Naive B cell (primary cell): ENCODE measurements at regions not wholly inside any gene's neighbourhood (a gene's known extent, or its start where the extent isn't known, plus 50 kb on each side); places are given as distances from the start of the nearest gene placed in this dataset.

Source experiments
- ATAC-seq, 2 donors: fragments of 150-1000 bp; cut with Tn5 transposase; 2 replicates each; pipeline ENCODE4 v1.10.0; 2021; ENCODE audit warnings: low read depth in 2 of 2, mild to moderate bottlenecking in 2 of 2, moderate library complexity in 2 of 2
- DNase-seq: peaks from one replicate; pipeline ENCODE4 v3.0.0; 2022
- H3K27ac Mint-ChIP-seq, 6 donors: one replicate each; pipeline ENCODE4 v1.8.0; 2020 to 2022; ENCODE audit warnings: mild to moderate bottlenecking in 6 of 6, mixed read lengths in 6 of 6, moderate library complexity in 5 of 6, inconsistent platforms in 2 of 6
- H3K27me3 Mint-ChIP-seq, 3 donors: one replicate each; pipeline ENCODE4 v1.8.0; 2021 to 2022; ENCODE audit warnings: mixed read lengths in 3 of 3, mild to moderate bottlenecking in 1 of 3
- H3K36me3 Mint-ChIP-seq, 2 donors: one replicate each; pipeline ENCODE4 v1.8.0; 2020 to 2022; ENCODE audit warnings: mixed read lengths in 2 of 2, inconsistent platforms in 1 of 2, mild to moderate bottlenecking in 1 of 2
- H3K4me1 Mint-ChIP-seq, 3 donors: one replicate each; pipeline ENCODE4 v1.8.0; 2020 to 2022; ENCODE audit warnings: mixed read lengths in 3 of 3, inconsistent platforms in 1 of 3, mild to moderate bottlenecking in 1 of 3, moderate library complexity in 1 of 3
- H3K4me3 Mint-ChIP-seq, 8 donors: one replicate each; pipeline ENCODE4 v1.8.0; 2020 to 2022; ENCODE audit warnings: mild to moderate bottlenecking in 8 of 8, mixed read lengths in 8 of 8, moderate library complexity in 8 of 8, inconsistent platforms in 2 of 8
- H3K9me3 Mint-ChIP-seq, 7 donors: one replicate each; pipeline ENCODE4 v1.8.0; 2020 to 2022; ENCODE audit warnings: mixed read lengths in 7 of 7, mild to moderate bottlenecking in 5 of 7, inconsistent platforms in 2 of 7, moderate library complexity in 1 of 7

- no peaks in the 10 kb centered on the region for H3K36me3 Mint-ChIP-seq
- peaks cover 0 to 6% (median 0%) of the 10 kb centered on the region in 3 donors for H3K27me3 Mint-ChIP-seq
- no peaks in the 10 kb centered on the region for H3K4me1 Mint-ChIP-seq
- H3K9me3 Mint-ChIP-seq: peaks cover 0 to 18% (median 2%) of the 10 kb centered on the region in 7 donors
- ATAC-seq (no peak), DNase-seq (no peak)
- no peak overlapping the region for H3K4me3 Mint-ChIP-seq
- H3K27ac Mint-ChIP-seq: no peak overlapping the region
Observed at GRCh38 chr21:24204641-24205040, 1402.6 kb downstream of the MRPL39 start.

- Mint-ChIP-seq H3K36me3 (no peaks in the 10 kb centered on the region), H3K4me3 (no peak overlapping the region), H3K9me3 (peaks cover 0 to 2% (median 0%) of the 10 kb centered on the region in 7 donors), H3K27me3 (no peaks in the 10 kb centered on the region), H3K27ac (no peak overlapping the region), H3K4me1 (peaks cover 0 to 4% (median 0%) of the 10 kb centered on the region in 3 donors)
- ATAC-seq: no peak
- DNase-seq: no peak
Observed at GRCh38 chr21:24200052-24200451, 1407.2 kb downstream of the MRPL39 start.

DNA sequence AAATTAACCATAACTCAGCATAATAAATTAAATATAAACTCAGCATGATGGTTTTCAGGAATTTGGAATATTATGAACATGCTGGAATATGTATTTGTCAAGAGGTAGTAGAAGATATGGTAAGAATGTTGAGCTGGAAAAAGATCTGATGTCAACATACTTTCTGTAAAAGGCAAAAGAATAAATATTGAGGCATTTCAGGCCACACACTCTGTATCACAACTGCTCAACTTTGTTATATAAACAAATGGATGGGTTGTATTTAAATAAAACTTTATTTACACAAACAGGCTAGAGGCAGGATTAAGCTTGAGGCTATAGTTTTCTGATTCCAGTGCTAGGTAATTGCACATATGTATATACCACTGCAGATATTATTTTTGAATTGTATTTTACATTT, 1409.4 kb downstream of the MRPL39 start:
- Mint-ChIP-seq H3K4me3 (no peak overlapping the region), H3K36me3 (no peaks in the 10 kb centered on the region), H3K4me1 (peaks cover 0 to 9% (median 0%) of the 10 kb centered on the region in 3 donors), H3K9me3 (peaks cover 0 to 2% (median 0%) of the 10 kb centered on the region in 7 donors), H3K27me3 (no peaks in the 10 kb centered on the region), H3K27ac (peak overlapping the region in 1 of 6 donors; percentile 70)
- no peak for DNase-seq
- ATAC-seq: no peak

DNA sequence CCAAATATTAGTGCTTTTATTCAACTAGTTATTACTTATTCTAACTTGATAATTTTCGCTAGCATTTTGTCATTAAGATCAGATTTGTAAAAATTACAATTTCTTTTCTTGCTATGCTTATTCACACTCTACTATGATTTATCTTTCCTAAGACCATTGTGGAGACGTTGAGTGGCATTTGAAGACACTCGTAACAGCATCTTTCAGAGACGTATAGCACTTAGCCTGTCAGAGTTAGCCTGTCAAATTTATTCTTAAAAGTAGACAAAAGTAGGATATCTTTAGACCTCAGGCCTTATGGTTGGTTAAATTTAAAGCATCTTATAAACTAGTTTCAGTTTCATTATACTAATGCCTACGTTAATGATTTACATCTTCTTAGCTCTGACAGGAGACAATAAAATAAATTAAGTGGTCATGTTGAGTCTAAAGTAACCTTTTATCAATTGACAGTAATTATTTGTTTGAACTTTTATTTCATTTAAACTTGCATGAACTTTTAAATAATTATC, 1410.1 kb downstream of the MRPL39 start:
- ATAC-seq (no peak), DNase-seq (no peak)
- H3K9me3 Mint-ChIP-seq: peaks cover 0 to 2% (median 0%) of the 10 kb centered on the region in 7 donors
- no peak overlapping the region for H3K27ac Mint-ChIP-seq
- H3K4me3 Mint-ChIP-seq: no peak overlapping the region
- H3K4me1 Mint-ChIP-seq: peaks cover 0 to 9% (median 0%) of the 10 kb centered on the region in 3 donors
- H3K36me3 Mint-ChIP-seq: no peaks in the 10 kb centered on the region
- no peaks in the 10 kb centered on the region for H3K27me3 Mint-ChIP-seq

GRCh38 chr21:24188506-24188905, 1418.8 kb downstream of the MRPL39 start:
- no peaks in the 10 kb centered on the region for H3K9me3 Mint-ChIP-seq
- no peak overlapping the region for H3K4me3 Mint-ChIP-seq
- DNase-seq: no peak
- no peak for ATAC-seq
- H3K36me3 Mint-ChIP-seq: no peaks in the 10 kb centered on the region
- H3K27ac Mint-ChIP-seq: no peak overlapping the region
- peaks cover 0 to 4% (median 0%) of the 10 kb centered on the region in 3 donors for H3K27me3 Mint-ChIP-seq
- no peaks in the 10 kb centered on the region for H3K4me1 Mint-ChIP-seq

DNA sequence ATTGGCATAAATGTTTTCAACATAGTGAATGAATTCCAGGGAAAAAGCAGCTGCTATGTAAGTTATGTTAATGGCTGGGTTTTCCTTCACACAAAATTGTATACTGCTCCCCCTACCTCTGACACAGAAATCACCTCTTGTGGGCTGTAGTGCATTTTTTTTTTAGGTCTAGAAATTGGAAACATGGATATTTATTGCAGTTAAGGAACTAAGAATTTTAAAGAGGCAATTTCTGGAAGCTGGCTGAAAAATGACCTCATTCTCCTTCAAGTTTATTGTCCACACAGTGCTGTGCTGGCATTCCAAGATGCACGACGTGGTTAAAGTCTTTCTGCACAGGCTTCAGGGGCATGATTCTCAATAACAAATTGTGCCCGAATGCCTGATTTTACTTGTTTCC, 1424.2 kb downstream of the MRPL39 start:
- no peak for DNase-seq

GRCh38 chr21:24179110-24179509, 1428.2 kb downstream of the MRPL39 start:
- no peak for ATAC-seq

More for the DNA sequence above, 1424.2 kb downstream of the MRPL39 start:
- Mint-ChIP-seq H3K27me3 (peaks cover 0 to 4% (median 0%) of the 10 kb centered on the region in 3 donors), H3K36me3 (peaks cover 0 to 12% of the 10 kb centered on the region in 2 donors), H3K9me3 (peaks cover 4 to 24% (median 17%) of the 10 kb centered on the region in 7 donors), H3K4me3 (no peak overlapping the region), H3K27ac (no peak overlapping the region), H3K4me1 (no peaks in the 10 kb centered on the region)
- no peak for ATAC-seq

DNA sequence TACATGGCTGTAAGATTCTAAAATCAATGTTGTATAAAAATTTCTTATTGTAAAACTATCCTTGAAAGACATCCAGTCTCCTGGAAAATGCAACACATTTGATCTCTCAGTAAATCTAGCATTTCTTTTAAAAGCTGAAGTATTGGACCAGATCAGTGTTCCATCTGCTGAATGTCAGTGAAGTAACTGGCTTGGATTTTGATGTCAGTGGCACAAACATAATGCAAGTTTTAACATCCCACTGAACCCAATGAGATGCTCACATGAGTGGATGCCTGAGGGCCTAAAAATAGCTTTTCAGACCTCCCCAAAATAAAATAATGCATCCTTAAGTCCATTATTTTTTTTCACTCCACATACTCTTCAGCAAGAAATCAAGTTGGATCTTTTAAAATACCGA, 1432.2 kb downstream of the MRPL39 start:
- no peak for DNase-seq
- no peak overlapping the region for H3K4me3 Mint-ChIP-seq
- H3K27ac Mint-ChIP-seq: no peak overlapping the region
- no peaks in the 10 kb centered on the region for H3K4me1 Mint-ChIP-seq
- no peaks in the 10 kb centered on the region for H3K27me3 Mint-ChIP-seq
- H3K36me3 Mint-ChIP-seq: peaks cover 0 to 13% of the 10 kb centered on the region in 2 donors
- peaks cover 4 to 19% (median 14%) of the 10 kb centered on the region in 7 donors for H3K9me3 Mint-ChIP-seq
- ATAC-seq: no peak

More at GRCh38 chr21:24179110-24179509, 1428.2 kb downstream of the MRPL39 start:
- no peak for DNase-seq
- Mint-ChIP-seq H3K4me3 (peak overlapping the region in 1 of 8 donors; percentile 26), H3K9me3 (peaks cover 4 to 25% (median 17%) of the 10 kb centered on the region in 7 donors), H3K27me3 (no peaks in the 10 kb centered on the region), H3K36me3 (peaks cover 0 to 13% of the 10 kb centered on the region in 2 donors), H3K4me1 (no peaks in the 10 kb centered on the region), H3K27ac (no peak overlapping the region)

DNA sequence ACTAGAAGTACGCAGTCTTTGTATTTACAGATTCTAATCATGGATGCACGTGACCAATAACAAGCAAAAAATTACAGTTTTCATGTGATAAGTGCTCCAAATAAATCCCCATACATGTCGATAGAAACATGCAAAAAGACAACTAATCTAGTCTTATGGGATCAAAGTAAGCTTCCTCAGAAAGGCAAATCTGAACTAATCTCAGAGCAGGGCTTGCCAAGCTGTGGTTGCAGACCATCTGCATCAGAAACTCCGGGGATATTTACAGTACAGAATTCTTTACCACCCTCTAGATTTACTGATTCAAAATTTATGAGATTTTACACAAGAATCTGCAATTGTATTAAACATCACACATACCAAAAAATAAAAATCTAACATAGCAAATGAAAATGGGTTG, 1435.5 kb downstream of the MRPL39 start:
- ATAC-seq (no peak), DNase-seq (no peak)
- Mint-ChIP-seq H3K4me3 (no peak overlapping the region), H3K27me3 (peaks cover 0 to 8% (median 0%) of the 10 kb centered on the region in 3 donors), H3K36me3 (no peaks in the 10 kb centered on the region), H3K9me3 (no peaks in the 10 kb centered on the region), H3K27ac (no peak overlapping the region), H3K4me1 (no peaks in the 10 kb centered on the region)

- ATAC-seq (no peak), DNase-seq (no peak)
- Mint-ChIP-seq H3K36me3 (no peaks in the 10 kb centered on the region), H3K4me3 (no peak overlapping the region), H3K4me1 (no peaks in the 10 kb centered on the region), H3K27me3 (no peaks in the 10 kb centered on the region), H3K9me3 (no peaks in the 10 kb centered on the region), H3K27ac (no peak overlapping the region)
Observed at GRCh38 chr21:24163539-24163938, 1443.7 kb downstream of the MRPL39 start.

- Mint-ChIP-seq H3K9me3 (no peaks in the 10 kb centered on the region), H3K4me1 (no peaks in the 10 kb centered on the region), H3K27me3 (no peaks in the 10 kb centered on the region), H3K4me3 (no peak overlapping the region), H3K36me3 (no peaks in the 10 kb centered on the region), H3K27ac (no peak overlapping the region)
- ATAC-seq: no peak
- no peak for DNase-seq
Observed at GRCh38 chr21:24160528-24160927, 1446.8 kb downstream of the MRPL39 start.

- Mint-ChIP-seq H3K9me3 (no peaks in the 10 kb centered on the region), H3K27me3 (no peaks in the 10 kb centered on the region), H3K4me1 (no peaks in the 10 kb centered on the region), H3K36me3 (no peaks in the 10 kb centered on the region), H3K27ac (no peak overlapping the region), H3K4me3 (no peak overlapping the region)
- no peak for DNase-seq
- ATAC-seq: no peak
Observed at GRCh38 chr21:24153137-24153536, 1454.1 kb downstream of the MRPL39 start.

DNA sequence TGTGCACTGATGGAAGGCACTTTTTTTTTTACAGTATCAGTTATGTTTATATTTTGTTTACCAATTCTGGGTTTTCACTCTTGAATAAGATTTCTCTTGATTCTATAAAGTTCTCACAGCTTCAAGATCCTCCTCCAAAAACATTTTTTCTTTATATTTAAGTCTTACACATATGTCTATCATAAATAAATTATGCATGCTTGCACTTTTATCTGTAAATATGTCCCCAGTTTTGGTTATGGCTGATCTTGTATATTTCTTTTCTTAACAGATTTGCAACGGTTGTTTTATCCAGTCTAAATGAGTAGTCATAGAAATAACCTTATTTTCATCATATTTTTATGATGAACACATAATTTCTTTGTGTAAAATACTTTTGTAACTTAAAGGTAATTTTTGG, 1456.5 kb downstream of the MRPL39 start:
- H3K9me3 Mint-ChIP-seq: no peaks in the 10 kb centered on the region
- H3K4me3 Mint-ChIP-seq: no peak overlapping the region
- no peaks in the 10 kb centered on the region for H3K36me3 Mint-ChIP-seq
- no peaks in the 10 kb centered on the region for H3K27me3 Mint-ChIP-seq
- no peak overlapping the region for H3K27ac Mint-ChIP-seq
- ATAC-seq (no peak), DNase-seq (no peak)
- H3K4me1 Mint-ChIP-seq: no peaks in the 10 kb centered on the region

- no peaks in the 10 kb centered on the region for H3K36me3 Mint-ChIP-seq
- no peak overlapping the region for H3K4me3 Mint-ChIP-seq
- no peaks in the 10 kb centered on the region for H3K27me3 Mint-ChIP-seq
- H3K9me3 Mint-ChIP-seq: no peaks in the 10 kb centered on the region
- no peak overlapping the region for H3K27ac Mint-ChIP-seq
- H3K4me1 Mint-ChIP-seq: no peaks in the 10 kb centered on the region
- ATAC-seq (no peak), DNase-seq (no peak)
Observed at GRCh38 chr21:24148461-24148860, 1458.8 kb downstream of the MRPL39 start.

DNA sequence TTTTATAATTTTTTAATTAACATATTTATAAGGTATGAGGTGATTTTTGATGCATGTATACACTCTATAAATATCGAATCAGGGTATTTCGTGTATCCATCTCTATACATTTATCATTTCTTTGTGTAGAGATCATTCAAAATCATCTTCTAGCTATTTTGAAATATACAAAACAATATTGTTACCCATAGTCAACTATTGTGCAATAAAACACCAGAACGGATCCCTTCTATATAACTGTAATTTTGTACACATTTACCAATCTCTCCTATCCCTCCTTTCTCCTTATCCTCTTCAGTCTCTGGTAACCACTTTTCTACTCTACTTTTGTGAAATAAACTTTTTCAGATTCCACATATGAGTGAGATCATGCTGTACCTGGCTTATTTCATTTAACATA, 1459.6 kb downstream of the MRPL39 start:
- no peak overlapping the region for H3K4me3 Mint-ChIP-seq
- H3K36me3 Mint-ChIP-seq: no peaks in the 10 kb centered on the region
- DNase-seq: no peak
- ATAC-seq: no peak
- H3K4me1 Mint-ChIP-seq: no peaks in the 10 kb centered on the region
- H3K27ac Mint-ChIP-seq: no peak overlapping the region
- H3K27me3 Mint-ChIP-seq: no peaks in the 10 kb centered on the region
- no peaks in the 10 kb centered on the region for H3K9me3 Mint-ChIP-seq
